ENCODE measurements at regions not wholly inside any gene's neighbourhood (a gene's known extent, or its start where the extent isn't known, plus 50 kb on each side); places are given as distances from the start of the nearest gene placed in this dataset.

DNA sequence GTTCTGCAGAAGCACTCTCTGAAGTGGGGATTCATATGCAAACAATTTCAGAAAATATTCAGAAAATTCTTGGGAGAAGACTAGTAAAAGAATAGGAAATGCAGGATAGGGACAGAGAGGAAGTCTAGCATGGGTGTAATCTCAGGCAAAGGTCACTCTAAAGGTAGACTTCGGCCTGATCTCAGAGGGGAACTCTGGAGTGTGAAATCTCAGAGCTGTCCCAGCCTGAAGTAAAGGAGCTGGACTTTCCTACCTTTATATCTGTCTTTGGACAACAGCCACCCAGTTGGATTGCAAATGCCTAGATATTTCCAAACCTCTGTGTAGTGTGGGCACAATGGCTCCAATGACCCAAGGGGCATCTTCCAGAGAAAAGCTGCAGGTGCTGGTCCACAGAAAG lies 379.8 kb downstream of the GPATCH2 start:
- ChIA-PET CTCF (no interaction called here), POLR2A (no interaction called here)
- DNase-seq (ENCODE audit: low read depth, low spot score), result no peak
- TF ChIP-seq, protein P1, sequence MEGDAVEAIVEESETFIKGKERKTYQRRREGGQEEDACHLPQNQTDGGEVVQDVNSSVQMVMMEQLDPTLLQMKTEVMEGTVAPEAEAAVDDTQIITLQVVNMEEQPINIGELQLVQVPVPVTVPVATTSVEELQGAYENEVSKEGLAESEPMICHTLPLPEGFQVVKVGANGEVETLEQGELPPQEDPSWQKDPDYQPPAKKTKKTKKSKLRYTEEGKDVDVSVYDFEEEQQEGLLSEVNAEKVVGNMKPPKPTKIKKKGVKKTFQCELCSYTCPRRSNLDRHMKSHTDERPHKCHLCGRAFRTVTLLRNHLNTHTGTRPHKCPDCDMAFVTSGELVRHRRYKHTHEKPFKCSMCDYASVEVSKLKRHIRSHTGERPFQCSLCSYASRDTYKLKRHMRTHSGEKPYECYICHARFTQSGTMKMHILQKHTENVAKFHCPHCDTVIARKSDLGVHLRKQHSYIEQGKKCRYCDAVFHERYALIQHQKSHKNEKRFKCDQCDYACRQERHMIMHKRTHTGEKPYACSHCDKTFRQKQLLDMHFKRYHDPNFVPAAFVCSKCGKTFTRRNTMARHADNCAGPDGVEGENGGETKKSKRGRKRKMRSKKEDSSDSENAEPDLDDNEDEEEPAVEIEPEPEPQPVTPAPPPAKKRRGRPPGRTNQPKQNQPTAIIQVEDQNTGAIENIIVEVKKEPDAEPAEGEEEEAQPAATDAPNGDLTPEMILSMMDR (IDR thresholded peaks at IDR 0.05; ENCODE audit: insufficient read depth, low read length, missing control alignments), result no peak
- no peak overlapping the region for H3K4me3 ChIP-seq (ENCODE audit: low read depth, low read length)

DNA sequence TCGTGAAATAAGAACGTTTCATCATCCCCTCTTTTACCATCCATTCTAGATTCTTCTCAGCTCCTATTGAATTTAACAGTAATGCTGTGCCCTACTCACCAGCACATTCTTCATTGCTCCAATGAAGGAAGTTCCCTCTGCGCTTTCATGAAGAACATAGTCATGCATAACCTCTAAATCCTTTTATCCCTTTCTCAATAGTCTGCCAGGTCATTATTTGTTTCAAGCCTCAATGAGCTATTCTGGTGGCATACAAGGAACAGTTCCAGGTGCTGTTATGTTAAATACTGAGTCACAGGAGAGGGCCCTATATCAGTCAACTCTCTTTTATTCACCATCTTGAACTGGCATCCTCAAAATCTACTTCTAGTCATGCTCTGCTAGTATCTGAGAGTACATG lies 381.0 kb downstream of the GPATCH2 start:
- CTCF ChIA-PET, result no interaction called here
- POLR2A ChIA-PET, result no interaction called here
- TF ChIP-seq, protein P1 (IDR thresholded peaks at IDR 0.05; ENCODE audit: insufficient read depth, low read length, missing control alignments), result no peak

DNA sequence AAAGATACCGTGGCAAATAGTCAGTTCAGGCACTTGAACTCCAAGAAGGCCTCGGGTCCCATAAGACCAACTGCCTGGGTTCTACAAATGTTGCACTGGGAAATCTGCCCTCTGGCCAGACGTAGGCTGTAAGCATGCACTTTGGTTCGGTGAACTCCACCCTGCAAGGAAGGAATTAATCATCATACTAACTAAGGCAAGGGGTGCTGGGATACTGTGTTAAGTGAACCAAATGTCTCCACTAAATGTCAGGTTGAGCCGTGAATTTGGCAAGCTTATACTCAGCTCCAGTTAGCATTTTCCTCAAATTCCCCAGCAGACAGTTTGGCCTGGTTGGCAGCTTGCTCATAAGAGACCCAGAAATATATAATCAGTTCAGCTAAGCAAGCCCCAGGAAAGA lies 385.9 kb downstream of the GPATCH2 start:
- no peak overlapping the region for H3K4me3 ChIP-seq (ENCODE audit: low read depth, low read length)
- TF ChIP-seq, protein P1 (IDR thresholded peaks at IDR 0.05; ENCODE audit: insufficient read depth, low read length, missing control alignments), result no peak
- POLR2A ChIA-PET, result no interaction called here
- DNase-seq (ENCODE audit: low read depth, low spot score), result no peak
- CTCF ChIA-PET, result no interaction called here

More for the DNA sequence above, 381.0 kb downstream of the GPATCH2 start:
- DNase-seq (ENCODE audit: low read depth, low spot score), result no peak
- H3K4me3 ChIP-seq (ENCODE audit: low read depth, low read length), result no peak overlapping the region

DNA sequence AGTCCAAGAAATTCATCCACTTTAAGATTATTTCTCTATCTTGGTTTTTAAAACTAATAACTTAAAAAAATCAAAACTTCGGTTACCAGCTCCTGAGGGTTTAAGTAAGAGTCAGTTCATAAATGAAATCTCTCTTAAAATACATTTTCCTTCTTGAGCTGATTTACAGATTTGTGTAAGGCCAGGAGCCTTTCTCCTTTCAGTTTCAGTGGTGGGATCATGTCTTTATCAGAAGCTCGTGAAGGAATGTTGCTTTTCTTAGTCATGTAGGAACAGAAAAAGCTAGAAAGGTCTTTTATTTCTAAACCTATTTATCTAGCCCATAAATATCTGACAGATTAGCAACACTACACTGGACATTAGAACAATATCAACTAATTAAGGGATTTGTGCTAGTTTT lies 390.2 kb downstream of the GPATCH2 start:
- CTCF ChIA-PET, result no interaction called here
- no peak for DNase-seq (ENCODE audit: low read depth, low spot score)
- TF ChIP-seq, protein P1 (IDR thresholded peaks at IDR 0.05; ENCODE audit: insufficient read depth, low read length, missing control alignments), result no peak
- POLR2A ChIA-PET, result no interaction called here
- H3K4me3 ChIP-seq (ENCODE audit: low read depth, low read length), result no peak overlapping the region

DNA sequence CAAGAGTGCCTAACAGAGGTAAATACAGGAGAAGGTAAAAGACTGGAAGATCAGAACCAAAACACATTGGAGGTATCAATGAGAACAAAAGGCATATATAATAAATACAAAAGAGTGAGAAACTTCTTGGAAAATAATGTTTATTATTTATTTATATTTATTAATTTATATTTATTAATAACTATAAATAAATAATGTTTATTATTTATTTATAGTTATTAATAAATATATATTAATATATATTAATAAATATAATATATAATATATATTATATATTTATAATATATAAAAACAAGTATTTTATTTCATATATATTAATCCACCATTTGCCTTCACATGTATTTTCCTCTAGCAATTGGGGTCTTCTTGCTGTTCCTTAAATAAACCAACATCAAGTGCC lies 391.9 kb downstream of the GPATCH2 start:
- DNase-seq (ENCODE audit: low read depth, low spot score), result no peak
- ChIA-PET CTCF (no interaction called here), POLR2A (no interaction called here)
- TF ChIP-seq, protein P1 (IDR thresholded peaks at IDR 0.05; ENCODE audit: insufficient read depth, low read length, missing control alignments), result no peak
- no peak overlapping the region for H3K4me3 ChIP-seq (ENCODE audit: low read depth, low read length)

DNA sequence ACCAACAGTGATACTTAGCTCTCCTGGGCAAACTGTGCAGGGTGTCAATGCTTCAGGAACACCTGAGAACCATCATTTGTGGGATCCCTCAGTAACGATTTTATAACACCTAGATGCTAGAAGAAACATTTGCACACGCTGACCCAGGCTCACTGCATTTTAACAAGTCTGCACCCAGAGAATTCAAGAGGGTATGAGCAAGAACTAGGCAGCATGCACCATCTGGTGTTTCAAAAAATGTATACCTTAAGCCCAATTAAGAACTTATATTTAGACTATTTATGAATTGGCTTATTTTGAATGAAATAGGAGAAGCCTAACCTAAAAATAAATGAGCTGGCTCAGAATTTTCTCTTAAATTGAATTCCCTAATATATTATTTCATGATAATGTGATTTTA lies 400.5 kb downstream of the GPATCH2 start:
- ChIA-PET POLR2A (no interaction called here), CTCF (no interaction called here)
- DNase-seq (ENCODE audit: low read depth, low spot score), result no peak
- H3K4me3 ChIP-seq (ENCODE audit: low read depth, low read length), result no peak overlapping the region
- TF ChIP-seq, protein P1 (IDR thresholded peaks at IDR 0.05; ENCODE audit: insufficient read depth, low read length, missing control alignments), result no peak
